ENCODE measurements at regions not wholly inside any gene's neighbourhood (a gene's known extent, or its start where the extent isn't known, plus 50 kb on each side); places are given as distances from the start of the nearest gene placed in this dataset.
A peak's percentile ranks its signal among the peaks of the same experiment; 100 is the strongest.
"Not testable (repeated sequence)": the region's sequence is repeated elsewhere in the genome, so short reads cannot be mapped to it uniquely, and the experiment has no call there.

DNA sequence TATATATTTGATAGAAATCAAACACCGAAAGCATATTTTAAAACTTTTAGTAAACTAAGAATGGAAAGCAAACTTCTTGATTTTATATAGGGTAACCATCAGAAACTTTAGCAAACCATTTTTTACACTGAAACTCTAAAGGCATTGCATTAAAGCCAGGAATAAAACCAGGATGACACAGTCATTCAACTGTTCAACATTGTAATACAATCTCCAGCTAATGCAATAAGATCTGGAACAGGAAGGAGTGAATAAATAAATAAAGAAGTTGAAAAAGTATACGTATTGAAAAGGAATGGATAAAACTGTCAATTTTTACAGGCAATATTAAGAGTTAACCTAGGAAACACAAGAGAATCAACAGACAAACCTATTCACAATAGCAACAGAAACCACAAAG is 181.9 kb upstream of the TTC14 start:
- no peak for DNase-seq (ENCODE audit: low spot score)

DNA sequence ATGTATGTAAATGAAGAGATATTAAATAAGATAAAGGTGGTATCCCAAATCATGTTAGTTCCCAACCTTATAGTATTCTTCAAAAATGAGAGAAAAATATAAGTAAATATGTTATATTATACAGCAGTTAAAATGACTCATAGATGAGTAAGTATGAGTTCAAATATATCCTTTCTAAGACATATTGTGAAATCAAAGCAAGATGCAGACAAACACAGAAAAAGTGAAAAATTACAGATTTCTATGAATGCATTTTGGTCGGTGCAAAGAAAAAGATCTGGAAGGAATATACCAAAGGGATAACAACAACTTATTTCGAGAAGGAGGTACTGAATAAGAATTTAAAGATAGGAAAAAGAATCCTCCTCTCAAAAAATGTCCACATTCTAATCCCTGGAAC is 181.2 kb upstream of the TTC14 start:
- no peak for DNase-seq (ENCODE audit: low spot score)

DNA sequence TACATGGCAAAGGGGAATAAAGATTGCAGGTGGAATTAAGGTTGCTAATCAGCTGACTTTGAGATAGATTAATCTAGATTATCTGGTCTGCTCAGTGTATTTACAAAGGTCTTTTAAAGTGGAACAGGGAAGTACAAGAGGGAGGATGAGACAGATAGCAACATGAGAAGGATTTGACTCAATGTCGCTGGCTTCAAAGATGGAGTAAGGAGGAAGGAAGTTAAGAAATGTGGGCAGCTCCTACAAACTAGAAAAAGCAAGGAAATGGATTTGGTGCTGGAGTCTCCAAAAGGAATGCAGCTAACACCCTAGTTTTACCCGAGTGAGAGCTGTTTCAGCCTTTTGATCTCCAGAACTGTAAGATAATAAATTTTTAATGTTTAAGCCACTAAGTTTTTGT is 180.7 kb upstream of the TTC14 start:
- no peak for DNase-seq (ENCODE audit: low spot score)

DNA sequence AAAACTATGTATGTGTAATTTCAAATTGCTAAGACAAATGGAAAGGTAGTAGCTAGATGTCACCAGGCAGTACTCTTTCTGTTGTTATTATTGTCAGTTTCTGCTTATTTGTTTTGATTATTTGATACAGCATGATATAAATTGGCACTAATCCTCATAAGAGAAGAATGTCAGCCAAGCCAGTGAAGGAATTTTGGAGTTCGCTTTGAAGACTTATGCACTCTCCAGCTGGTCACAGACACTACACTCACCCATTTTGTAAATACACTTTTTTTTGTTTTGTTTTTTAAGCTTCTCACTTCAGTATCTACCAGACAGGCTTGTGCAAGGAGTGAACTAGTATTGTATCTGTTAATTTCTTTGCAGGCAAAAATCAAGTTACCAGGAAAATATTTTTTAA is 180.2 kb upstream of the TTC14 start:
- DNase-seq (ENCODE audit: low spot score) = no peak

DNA sequence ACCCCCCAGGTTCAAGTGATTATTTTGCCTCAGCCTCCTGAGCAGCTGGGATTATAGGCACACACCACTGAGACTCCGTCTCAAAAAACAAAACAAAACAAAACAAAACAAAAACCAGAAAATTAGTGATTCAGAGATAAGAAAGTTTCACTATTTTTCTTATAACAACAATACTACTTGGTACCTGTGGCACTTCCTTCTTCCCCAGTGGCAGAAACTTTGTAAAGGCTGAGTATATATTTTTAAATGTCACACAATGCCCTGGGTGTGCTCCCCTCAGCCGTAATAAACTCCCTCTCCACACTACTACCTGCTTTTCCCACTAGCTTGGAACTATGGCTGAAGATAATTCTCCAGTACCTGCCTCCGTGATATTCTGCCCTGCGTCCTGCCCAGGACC is 177.7 kb upstream of the TTC14 start:
- not testable (repeated sequence) for DNase-seq (ENCODE audit: low spot score)

DNA sequence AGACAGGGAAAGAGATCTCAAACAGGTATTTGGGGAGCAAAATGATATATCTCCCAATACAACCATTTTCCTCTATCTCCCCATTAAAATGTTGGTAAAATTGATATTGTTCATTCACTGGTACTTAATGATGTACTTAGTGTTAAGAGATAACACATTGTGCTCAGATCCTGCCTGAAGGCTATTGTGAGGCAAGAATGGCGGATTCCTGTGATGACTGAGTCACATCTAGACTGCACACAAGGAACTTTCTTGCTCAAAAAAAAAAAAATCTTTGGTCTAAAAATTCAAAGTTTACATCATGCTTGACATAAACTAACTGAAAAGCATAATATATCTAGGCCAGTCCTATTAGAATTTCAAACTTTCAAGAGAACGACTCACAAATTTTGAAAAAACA is 171.1 kb upstream of the TTC14 start:
- no peak for DNase-seq (ENCODE audit: low spot score)

DNA sequence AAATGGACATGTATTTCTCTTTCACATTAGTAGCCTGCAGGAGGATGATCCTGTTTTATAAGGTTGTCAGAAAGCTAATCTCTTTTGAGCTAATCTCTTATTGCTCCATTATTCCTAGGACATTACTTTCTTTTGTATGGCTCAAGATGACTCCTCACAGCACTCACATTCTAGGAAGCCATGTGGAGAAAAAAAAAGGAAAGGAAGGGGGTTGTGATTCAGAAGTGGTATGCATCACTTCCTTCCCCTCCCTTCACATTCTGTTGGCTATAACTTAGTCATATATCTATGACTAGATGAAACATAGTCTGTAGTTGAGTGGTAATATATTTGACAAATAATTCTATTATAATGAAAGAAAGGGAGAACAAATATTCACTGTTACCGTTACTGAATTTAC is 168.8 kb upstream of the TTC14 start:
- DNase-seq (ENCODE audit: low spot score) = peak; percentile 86

DNA sequence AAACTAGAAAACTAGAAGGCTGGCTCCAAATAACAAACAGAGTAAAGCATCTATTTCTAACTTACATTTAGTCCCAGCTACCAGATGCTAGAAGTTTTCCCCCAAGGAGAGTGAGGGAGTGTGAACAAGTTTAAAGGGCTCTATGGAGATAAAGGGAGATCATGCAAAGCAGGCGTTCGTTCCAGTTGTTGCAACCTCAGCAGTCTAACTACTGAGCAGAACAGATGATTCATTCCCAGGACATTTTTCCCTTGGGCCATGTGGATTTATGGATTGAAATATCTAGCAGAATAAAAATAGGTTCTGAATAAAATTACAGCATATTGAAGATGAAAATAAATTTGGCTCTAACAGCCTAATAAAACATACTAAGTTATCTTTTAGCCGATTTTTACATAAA is 154.8 kb upstream of the TTC14 start:
- DNase-seq (ENCODE audit: low spot score) = no peak

DNA sequence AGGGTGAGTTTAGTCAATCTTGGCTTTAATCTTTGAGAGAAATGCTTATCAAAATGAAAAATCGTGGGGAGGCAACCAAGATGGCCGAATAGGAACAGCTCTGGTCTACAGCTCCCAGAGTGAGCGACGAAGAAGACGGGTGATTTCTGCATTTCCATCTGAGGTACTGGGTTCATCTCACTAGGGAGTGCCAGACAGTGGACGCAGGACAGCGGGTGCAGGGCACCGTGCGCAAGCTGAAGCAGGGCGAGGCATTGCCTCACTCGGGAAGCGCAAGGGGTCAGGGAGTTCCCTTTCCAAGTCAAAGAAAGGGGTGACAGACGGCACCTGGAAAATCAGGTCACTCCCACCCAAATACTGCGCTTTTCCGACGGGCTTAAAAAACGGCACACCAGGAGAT is 153.6 kb upstream of the TTC14 start:
- not testable (repeated sequence) for DNase-seq (ENCODE audit: low spot score)

DNA sequence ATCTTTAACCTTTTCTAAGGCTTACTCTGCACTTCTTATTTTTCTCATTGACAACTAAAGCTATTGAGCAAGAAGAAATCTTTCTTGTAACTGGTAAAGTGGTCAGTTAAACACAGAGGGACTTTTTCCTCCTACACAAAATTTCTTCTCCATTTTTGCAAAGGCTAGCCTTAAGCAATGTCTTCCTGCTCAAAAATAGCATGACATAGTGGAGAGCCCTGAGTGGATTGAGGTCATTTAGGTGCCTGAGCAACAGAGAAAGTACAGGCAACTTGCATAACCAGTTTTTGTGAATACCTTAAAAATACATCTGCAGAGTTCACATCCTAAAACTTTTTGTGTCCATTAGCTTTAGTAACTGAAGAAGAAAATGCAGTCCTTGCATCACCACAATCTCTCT is 144.7 kb upstream of the TTC14 start:
- DNase-seq (ENCODE audit: low spot score) = no peak

DNA sequence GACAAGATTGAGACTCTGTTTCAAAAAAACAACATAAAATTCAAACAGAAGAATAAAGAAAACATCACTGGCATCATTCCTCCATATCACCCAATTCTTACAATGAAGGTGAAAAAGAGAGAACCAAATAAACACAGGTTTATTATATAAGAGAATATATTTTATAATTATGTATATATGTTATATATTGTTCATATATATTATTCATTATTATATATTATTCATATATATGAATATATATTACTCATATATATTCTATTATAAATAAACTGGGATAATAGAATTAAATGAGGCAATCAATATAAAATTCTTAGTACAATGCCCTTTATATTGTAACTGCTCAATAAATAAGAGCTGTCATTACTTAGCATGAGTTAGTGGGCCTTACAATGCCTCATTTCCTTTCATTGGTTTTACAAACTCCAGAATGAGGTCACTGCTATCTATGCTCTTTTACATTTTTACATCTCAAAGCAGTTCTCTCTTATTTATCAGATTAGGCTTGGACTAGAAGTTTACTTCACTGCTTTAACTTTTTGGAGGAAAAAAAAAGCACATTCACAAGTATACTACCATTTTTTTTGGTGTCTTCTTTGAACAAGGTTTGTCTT is 135.5 kb upstream of the TTC14 start:
- DNase-seq (ENCODE audit: low spot score) = peak; percentile 20

DNA sequence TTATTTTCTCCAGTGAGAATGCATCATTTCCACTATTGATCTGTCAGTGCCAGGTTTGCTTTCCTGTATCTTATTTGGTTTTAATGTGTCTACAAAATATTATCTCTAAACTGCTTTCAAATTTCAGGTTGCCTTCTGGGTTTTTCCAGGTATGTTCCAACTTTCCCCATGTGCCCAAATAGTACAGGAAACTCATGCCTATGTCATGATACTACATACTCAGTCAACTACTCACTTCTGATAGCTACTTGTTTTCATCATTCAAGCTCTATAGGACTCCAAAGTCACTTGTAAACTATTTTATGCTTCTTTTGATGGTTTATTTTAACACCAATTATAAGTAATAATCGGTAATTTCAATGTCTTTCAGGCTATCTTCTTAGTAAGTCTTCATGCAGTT is 134.8 kb upstream of the TTC14 start:
- peak; percentile 52 for DNase-seq (ENCODE audit: low spot score)

DNA sequence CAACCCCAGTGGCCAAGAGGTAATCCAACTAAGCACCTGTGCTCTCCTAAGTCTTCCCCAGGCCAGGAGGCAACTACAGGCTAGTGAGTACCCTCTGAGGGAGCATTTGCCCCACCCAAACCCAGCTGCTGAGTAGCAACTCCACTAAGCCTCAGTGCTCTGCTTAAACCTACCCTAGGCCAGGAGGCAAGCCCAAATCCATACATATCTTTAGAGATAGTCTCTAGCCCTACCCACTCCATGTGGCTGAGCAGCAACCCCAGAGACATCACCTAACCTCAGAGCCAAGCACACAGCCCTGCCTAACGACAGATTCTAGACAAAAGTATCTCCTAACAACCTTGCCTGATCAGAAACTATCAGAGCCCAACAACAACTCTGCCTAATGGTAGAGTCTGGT is 132.8 kb upstream of the TTC14 start:
- no peak for DNase-seq (ENCODE audit: low spot score)

DNA sequence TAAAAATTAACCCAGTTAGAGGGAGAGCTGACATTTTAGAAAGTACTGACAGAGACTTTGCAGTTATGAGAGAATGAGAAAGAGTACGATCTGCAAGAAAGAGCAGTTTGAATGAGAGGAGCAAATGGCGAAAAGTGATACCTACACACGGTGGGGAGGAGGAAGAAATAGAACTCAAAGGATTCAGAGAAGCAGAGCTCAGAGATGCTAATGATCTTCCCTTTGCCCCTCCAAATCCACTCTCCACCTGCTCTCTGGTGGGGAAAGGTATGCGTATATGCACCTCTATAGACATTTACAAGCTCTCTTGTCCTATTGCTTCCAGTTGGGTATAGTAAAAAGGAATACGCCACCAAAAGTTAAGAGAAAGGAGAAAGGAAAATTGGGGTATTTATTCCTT is 123.3 kb upstream of the TTC14 start:
- DNase-seq (ENCODE audit: low spot score) = no peak

DNA sequence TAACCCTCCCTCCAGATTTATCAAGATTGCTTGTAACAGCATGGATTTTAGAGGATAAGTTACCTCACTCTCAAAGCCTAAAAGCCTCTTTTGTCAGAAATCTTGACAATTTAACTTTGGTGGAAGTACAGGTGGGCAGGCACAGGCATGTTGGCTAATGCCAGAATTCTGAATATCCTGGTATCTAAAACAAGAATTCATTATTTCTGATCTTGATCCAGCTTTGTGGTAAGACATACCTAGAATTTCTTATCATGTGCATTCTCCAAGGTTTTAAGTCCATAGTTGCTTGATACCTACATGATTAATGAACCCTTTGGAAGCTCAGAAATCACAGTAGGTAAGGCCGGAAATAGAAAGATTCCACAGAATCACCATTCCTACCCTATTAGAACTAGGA is 109.9 kb upstream of the TTC14 start:
- DNase-seq (ENCODE audit: low spot score) = no peak

DNA sequence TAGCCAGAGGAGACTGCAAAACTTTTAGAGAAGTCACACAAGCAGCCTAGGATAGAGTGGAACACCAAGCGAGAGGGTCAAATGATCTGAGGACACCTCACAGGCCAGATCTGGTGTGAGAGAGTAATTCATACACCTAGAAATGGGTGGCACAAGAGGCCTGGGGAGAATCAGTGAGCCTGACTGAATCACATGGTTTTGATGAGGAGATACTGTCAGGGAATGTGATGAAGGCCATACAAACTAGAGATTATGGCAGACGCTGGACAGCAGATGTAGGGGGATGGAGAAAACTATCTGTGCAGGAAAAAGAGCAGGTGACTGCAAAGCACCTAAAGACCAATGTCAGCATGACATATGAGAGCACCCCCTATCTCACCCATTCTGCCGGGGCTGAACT is 105.0 kb upstream of the TTC14 start:
- DNase-seq (ENCODE audit: low spot score) = no peak

DNA sequence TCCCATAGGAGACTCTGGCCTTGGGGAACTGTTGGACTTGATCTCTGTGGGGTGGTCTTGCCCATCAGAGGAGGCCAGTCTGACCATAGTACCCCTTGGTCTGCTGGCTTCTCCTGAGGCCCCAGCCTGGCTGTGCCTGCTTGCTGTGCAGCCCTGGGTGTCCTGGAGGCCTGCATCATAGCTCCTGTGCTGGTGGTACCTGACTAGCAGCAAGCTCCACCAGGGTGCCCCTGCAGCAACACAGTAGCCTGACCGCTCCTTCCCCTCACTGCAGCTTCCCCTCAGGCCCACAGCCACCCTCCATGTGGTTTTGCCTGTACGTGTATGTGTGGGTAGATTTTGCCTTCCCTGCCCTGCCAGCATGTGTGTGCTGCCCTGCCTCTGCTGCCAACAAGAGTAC is 85.6 kb upstream of the TTC14 start:
- DNase-seq (ENCODE audit: low spot score) = no peak

DNA sequence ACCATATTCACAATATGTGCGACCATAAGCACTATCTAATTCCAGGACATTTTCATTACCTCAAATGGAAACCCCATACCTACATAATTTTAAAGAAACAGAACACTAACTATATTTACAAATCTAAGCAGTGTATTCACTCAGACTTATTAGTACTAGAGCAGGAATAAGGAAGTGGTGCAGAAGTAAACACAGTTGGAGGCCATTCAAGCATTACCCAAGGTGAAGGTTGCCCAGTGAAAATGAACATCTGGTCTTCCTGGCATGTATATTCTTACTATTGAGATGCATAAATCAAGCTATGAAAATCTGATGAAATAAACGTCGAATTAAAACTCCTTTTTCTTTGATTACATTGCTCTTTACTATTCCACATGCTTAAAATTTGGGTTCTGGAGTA is 78.9 kb upstream of the TTC14 start:
- peak; percentile 3 for DNase-seq (ENCODE audit: low spot score)

DNA sequence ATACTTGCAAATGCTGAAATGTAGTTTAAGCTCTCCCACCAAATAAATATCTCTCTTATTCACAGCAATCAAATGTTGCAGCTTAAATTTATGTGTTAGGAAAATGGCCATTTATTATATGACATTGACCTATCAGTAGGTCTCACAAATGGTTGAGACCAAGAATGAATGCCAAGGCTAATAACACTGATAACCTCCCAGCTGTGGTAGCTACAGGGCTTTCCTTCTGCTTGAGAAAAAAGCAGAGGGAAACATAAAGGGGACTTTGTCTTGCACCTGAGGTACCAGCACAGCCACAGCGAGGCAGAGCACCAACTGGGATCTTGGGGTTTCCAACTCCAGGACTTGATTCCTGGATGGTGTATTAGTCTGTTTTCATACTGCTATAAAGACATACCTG is 73.1 kb upstream of the TTC14 start:
- no peak for DNase-seq (ENCODE audit: low spot score)

DNA sequence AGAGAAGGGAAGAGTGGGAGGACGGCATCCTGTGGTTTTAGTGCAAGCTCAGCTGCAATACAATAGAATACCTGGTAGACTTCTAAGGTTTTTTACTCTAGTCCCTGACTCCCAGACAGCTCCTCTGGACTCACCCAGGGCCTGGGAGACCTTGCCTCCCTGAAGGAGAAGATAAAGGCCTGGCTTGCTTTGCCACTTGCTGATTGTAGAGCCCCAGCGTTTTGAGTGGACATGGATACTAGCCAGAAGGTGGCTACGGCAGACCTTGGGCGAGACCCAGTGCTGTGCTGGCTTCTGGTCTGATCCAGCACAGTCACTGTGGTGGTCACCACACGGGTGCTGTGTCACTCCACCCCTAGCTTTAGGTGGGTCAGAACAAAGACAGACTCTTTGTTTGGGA is 72.2 kb upstream of the TTC14 start:
- DNase-seq (ENCODE audit: low spot score) = no peak

DNA sequence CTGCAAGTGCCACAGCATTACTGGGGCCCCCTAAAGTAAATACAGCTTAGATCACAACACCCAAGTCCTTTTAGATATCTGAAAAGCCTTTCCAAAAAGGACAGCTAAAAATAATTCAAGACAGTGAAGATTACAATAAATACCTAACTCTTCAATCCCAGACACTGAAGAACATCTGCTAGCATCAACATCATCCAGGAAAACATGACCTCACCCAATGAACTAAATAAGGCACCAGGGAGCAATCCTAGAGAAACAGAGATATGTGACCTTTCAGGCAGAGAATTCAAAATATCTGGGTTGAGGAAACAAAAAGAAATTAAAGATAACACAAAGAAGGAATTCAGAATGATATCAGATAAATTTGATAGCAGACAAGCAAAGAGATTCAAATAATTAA is 71.7 kb upstream of the TTC14 start:
- no peak for DNase-seq (ENCODE audit: low spot score)

DNA sequence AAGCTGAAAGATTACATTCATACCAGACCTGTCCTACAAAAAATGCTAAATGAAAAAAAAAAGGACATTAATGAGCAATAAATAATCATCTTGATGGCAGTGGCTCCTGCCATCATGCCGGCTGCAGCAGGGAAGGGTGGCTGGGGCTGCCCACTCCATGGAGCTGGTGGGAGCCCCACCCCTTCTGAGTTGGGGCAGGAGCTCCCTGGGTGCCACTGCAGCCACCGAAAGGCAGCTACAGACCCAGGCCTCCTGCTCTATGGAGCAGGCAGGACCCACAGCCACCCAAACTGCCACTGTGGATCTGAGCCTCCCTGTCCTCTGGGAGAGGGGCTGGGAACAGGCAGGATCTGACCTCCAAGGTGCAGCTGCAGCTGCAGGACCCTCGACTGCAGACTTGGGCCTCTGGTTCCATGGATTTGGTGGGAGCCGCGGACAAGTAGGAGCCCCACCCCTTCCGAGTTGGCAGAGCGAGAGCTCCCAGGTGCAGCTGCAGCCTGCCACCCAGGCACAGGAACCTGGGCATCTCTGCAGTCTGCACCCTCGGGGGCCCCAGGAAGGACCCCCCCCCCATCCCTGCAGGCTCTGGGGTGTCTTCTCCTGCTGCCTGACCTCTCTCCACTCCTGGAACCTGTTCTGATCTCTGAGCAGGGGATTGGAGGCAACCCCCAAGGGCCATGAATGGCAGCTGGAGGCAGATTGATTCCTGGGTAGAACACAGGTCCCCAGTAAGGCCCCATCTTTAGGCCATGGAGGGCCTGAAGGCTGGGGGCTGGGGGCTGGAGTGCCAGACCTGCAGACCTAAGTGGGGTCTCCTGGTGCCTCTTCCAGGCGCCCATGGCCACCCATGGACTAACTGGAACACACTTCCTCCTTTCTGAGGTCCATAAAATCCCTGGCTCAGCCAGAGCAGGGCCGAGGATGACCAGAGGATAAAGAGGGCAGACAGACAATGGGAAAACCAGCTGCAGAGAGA is 70.4 kb upstream of the TTC14 start:
- no peak for DNase-seq (ENCODE audit: low spot score)

DNA sequence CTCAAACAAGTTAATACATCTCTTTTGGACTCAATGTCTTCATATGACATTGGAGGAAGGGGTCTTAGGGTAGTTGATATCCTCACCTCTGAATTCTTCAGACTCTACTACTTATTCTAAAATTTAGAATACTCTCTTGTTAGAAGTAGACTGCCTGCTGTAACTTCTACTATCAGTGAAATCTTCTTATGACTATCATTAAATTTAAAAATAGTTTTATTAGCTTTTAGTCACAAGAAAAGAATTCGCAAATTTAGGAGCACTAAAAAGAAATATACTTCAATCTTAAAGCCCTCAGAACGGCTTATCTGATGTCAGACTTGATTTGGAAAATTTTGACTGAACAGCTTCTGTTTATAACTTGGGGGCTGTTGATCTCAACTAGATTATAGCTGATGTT is 67.1 kb upstream of the TTC14 start:
- DNase-seq (ENCODE audit: low spot score) = no peak

DNA sequence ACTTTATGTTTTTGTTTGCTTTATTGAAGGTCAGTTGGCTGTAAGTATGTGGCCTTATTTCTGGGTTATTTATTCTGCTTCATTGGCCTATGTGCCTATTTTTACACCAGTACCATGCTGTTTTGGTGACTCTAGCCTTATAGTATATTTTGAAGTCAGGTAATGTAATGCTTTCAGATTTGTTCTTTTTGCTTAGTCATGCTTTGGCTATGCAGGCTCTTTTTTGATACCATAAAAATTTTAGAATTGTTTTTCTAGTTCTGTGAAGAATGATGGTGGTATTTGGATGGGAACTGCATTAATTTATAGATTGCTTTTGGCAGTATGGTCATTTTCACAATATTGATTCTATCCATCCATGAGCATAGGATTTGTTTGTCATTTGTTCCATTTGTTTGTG is 63.5 kb upstream of the TTC14 start:
- no peak for DNase-seq (ENCODE audit: low spot score)

Data from kidney tubule cell (primary cell).